HL-60 (cell line): ENCODE measurements at regions not wholly inside any gene's neighbourhood (a gene's known extent, or its start where the extent isn't known, plus 50 kb on each side); places are given as distances from the start of the nearest gene placed in this dataset.

Experiments
- DNase-seq, 2 experiments: peaks; one replicate each; pipeline ENCODE4 v3.0.0-alpha.2; 2010 to 2020; ENCODE audit warnings: low read depth in 1 of 2, low spot score in 1 of 2
- H3K27ac ChIP-seq: fragments of 250-450 bp; sonication (Bioruptor Pico); replicated peaks from 2 replicates; pipeline ENCODE4 v1.5.1; 2020; ENCODE audit warnings: mild to moderate bottlenecking, moderate library complexity
- H3K27me3 ChIP-seq: fragments of 250-450 bp; sonication (Bioruptor Pico); 2 replicates; pipeline ENCODE4 v1.5.1; 2021; ENCODE audit warnings: mild to moderate bottlenecking, moderate library complexity; ENCODE audit not compliant: insufficient read depth, poor library complexity, severe bottlenecking
- H3K4me3 ChIP-seq: replicated peaks from 2 replicates; pipeline ENCODE4 v1.5.1; 2011; ENCODE audit warnings: mild to moderate bottlenecking, control low read depth, low read length; ENCODE audit not compliant: insufficient read depth
- CTCF ChIP-seq: IDR thresholded peaks from one replicate; pipeline ENCODE4 v1.5.1; 2011; ENCODE audit warnings: low read length, control low read depth, inconsistent platforms; ENCODE audit not compliant: insufficient read depth
- GABPA ChIP-seq: IDR thresholded peaks from 2 replicates; pipeline ENCODE4 v1.6.1; 2012; ENCODE audit warnings: low read depth
- POLR2AphosphoS5 ChIP-seq: IDR thresholded peaks from 2 replicates; pipeline ENCODE4 v1.6.1; 2012; ENCODE audit warnings: low read depth
- REST ChIP-seq: IDR thresholded peaks from 2 replicates; pipeline ENCODE4 v1.6.1; 2012; ENCODE audit warnings: low read depth; ENCODE audit not compliant: insufficient replicate concordance
- SPI1 ChIP-seq: IDR thresholded peaks from 2 replicates; pipeline ENCODE4 v1.6.1; 2012; ENCODE audit warnings: low read depth, mild to moderate bottlenecking, borderline replicate concordance

- TF ChIP-seq CTCF (no peak), POLR2AphosphoS5 (no peak), REST (no peak), SPI1 (no peak), GABPA (no peak)
- no peak for DNase-seq
- no peaks in the 10 kb centered on the region for H3K27me3 ChIP-seq
- H3K4me3 ChIP-seq, result no peak overlapping the region
- no peak overlapping the region for H3K27ac ChIP-seq
Measured at GRCh38 chr13:63139277-63139676, 1723.6 kb upstream of the PCDH20 start.

- TF ChIP-seq CTCF, result no peak
- TF ChIP-seq GABPA, result no peak
- TF ChIP-seq REST, result no peak
- TF ChIP-seq SPI1, result no peak
- TF ChIP-seq POLR2AphosphoS5, result no peak
- no peak overlapping the region for H3K27ac ChIP-seq
- DNase-seq, result no peak
- H3K4me3 ChIP-seq, result no peak overlapping the region
- H3K27me3 ChIP-seq, result no peaks in the 10 kb centered on the region
Measured at GRCh38 chr13:63129995-63130394, 1714.3 kb upstream of the PCDH20 start.

- no peak for DNase-seq
- TF ChIP-seq GABPA (no peak), CTCF (no peak), SPI1 (no peak), POLR2AphosphoS5 (no peak), REST (no peak)
- Histone ChIP-seq H3K27ac (no peak overlapping the region), H3K4me3 (no peak overlapping the region), H3K27me3 (no peaks in the 10 kb centered on the region)
Measured at GRCh38 chr13:63128716-63129115, 1713.1 kb upstream of the PCDH20 start.
